HepG2 (cell line): ENCODE measurements at regions not wholly inside any gene's neighbourhood (a gene's known extent, or its start where the extent isn't known, plus 50 kb on each side); places are given as distances from the start of the nearest gene placed in this dataset.

Source experiments
- ATAC-seq: fragments of 200-7000 bp; cut with Tn5 transposase; 3 replicates; pipeline ENCODE4 v1.9.1; 2020; ENCODE audit warnings: mild to moderate bottlenecking, moderate library complexity
- BruUV-seq: library from RNA; stranded (reverse); fragments of 400-500 nt; replicated peaks from 2 replicates; lab custom pipeline; 2021; lab: Mats Ljungman, UMichigan
- CTCF ChIA-PET: fragments of 300-600 bp; formaldehyde crosslinking; extraction: SDS; loops from one replicate; lab custom pipeline; 2021; ENCODE audit warnings: low total read pairs, inconsistent platforms, low intra/inter-chr PET ratio; lab: Yijun Ruan, JAX
- POLR2A ChIA-PET: fragments of 350-600 bp; sonication (Branson Sonifier 250); formaldehyde crosslinking; loops from one replicate; lab custom pipeline; 2020; ENCODE audit warnings: antibody characterized with exemption, inconsistent platforms; lab: Yijun Ruan, JAX
- DNase-seq: peaks from one replicate; pipeline ENCODE4 v3.0.0-alpha.2; 2015; ENCODE audit warnings: low spot score
- FAIRE-seq: peaks from 3 replicates; lab custom pipeline; 2011; peaks lifted over from hg19 to GRCh38; lab: Jason Lieb, UNC
- H2AFZ ChIP-seq: one replicate; pipeline ENCODE4 v1.6.1; 2011; ENCODE audit warnings: low read length, inconsistent platforms
- H3K27ac ChIP-seq: fragments of 300-600 bp; 3 replicates; pipeline ENCODE4 v1.8.0; 2011; ENCODE audit warnings: mixed run types, mild to moderate bottlenecking, mixed read lengths, low read length, inconsistent platforms; ENCODE audit not compliant: insufficient read depth; ENCODE audit errors: extremely low read length
- H3K27me3 ChIP-seq, 2 experiments: fragments of 200-600 bp in 1 of 2; 2 replicates in 1 of 2; 3 replicates in 1 of 2; pipeline versions ENCODE4 v1.6.0 to v1.8.0; 2011; ENCODE audit warnings: low read length in 2 of 2, mild to moderate bottlenecking in 2 of 2, moderate library complexity in 2 of 2, inconsistent platforms in 1 of 2; ENCODE audit not compliant: insufficient read depth in 2 of 2, control insufficient read depth in 1 of 2
- H3K36me3 ChIP-seq, 2 experiments: fragments of 200-600 bp in 1 of 2; replicated peaks in 1 of 2; 2 replicates in 1 of 2; 3 replicates in 1 of 2; pipeline versions ENCODE4 v1.5.1 to v1.8.0; 2011; ENCODE audit warnings: low read length in 2 of 2, inconsistent platforms in 1 of 2; ENCODE audit not compliant: insufficient read depth in 2 of 2, control insufficient read depth in 1 of 2
- H3K4me1 ChIP-seq: 2 replicates; pipeline ENCODE4 v1.5.1; 2012; ENCODE audit warnings: low read length, inconsistent platforms; ENCODE audit not compliant: insufficient read depth
- H3K4me2 ChIP-seq: 2 replicates; pipeline ENCODE4 v1.6.0; 2011; ENCODE audit warnings: low read depth, low read length, inconsistent platforms
- H3K4me3 ChIP-seq, 3 experiments: fragments of 200-600 bp in 1 of 3; sonication (generic), shearing (Covaris generic) in 1 of 3; replicated peaks in 1 of 3; 2 replicates each; pipeline ENCODE4 v1.5.1; 2011 to 2016; ENCODE audit warnings: low read length in 3 of 3, inconsistent platforms in 2 of 3, low read depth in 2 of 3, mild to moderate bottlenecking in 2 of 3, control low read depth in 1 of 3, mixed read lengths in 1 of 3; ENCODE audit not compliant: insufficient read depth in 1 of 3
- H3K79me2 ChIP-seq: one replicate; pipeline ENCODE4 v1.6.1; 2011; ENCODE audit warnings: low read length, inconsistent platforms; ENCODE audit not compliant: insufficient read depth
- H3K9ac ChIP-seq: 2 replicates; pipeline ENCODE4 v1.6.0; 2011; ENCODE audit warnings: mild to moderate bottlenecking, low read depth, low read length, inconsistent platforms; ENCODE audit not compliant: insufficient read depth
- H3K9me3 ChIP-seq: 2 replicates; pipeline ENCODE4 v1.5.1; 2012; ENCODE audit warnings: mild to moderate bottlenecking, low read length
- H4K20me1 ChIP-seq: 2 replicates; pipeline ENCODE4 v1.6.0; 2011; ENCODE audit warnings: inconsistent platforms, mild to moderate bottlenecking, low read length, moderate library complexity; ENCODE audit not compliant: insufficient read depth
- AGO2 ChIP-seq: fragments of 200-400 bp; formaldehyde crosslinking; optimal IDR thresholded peaks from 2 replicates; pipeline ENCODE3; 2017; ENCODE audit warnings: mild to moderate bottlenecking, low read depth, low read length, moderate library complexity
- CREB1 ChIP-seq, 2 experiments: fragments of 450-650 bp in 1 of 2; IDR thresholded peaks; 2 replicates each; pipeline ENCODE4 v1.6.1; 2016 to 2017; ENCODE audit warnings: control low read depth in 1 of 2, mild to moderate bottlenecking in 1 of 2, missing compliant biosample characterization in 1 of 2, missing genetic modification characterization in 1 of 2
- DMAP1 ChIP-seq: IDR thresholded peaks from 2 replicates; pipeline ENCODE4 v1.6.1; 2016
- HMG20B ChIP-seq: conservative IDR thresholded peaks from 2 replicates; pipeline ENCODE4 v1.6.1; 2016; ENCODE audit warnings: missing genetic modification reagents, missing compliant biosample characterization
- IRF9 ChIP-seq: sonication (generic); formaldehyde crosslinking; IDR thresholded peaks from 2 replicates; pipeline ENCODE4 v1.8.0; 2022; ENCODE audit warnings: missing genetic modification reagents, mild to moderate bottlenecking, borderline replicate concordance
- MBD4 ChIP-seq: IDR thresholded peaks from 2 replicates; pipeline ENCODE4 v1.6.1; 2012; ENCODE audit warnings: low read length, inconsistent platforms, borderline replicate concordance
- NFIB ChIP-seq: sonication (generic); formaldehyde crosslinking; IDR thresholded peaks from 2 replicates; pipeline ENCODE4 v1.9.0; 2021; ENCODE audit warnings: missing genetic modification reagents, mild to moderate bottlenecking, borderline replicate concordance
- NR2F6 ChIP-seq, 2 experiments: IDR thresholded peaks; 2 replicates each; pipeline ENCODE4 v1.6.1; 2016; ENCODE audit warnings: antibody characterized with exemption in 1 of 2, mild to moderate bottlenecking in 1 of 2
- SMAD3 ChIP-seq: sonication (generic); formaldehyde crosslinking; IDR thresholded peaks from 2 replicates; pipeline ENCODE4 v1.4.0; 2020; ENCODE audit warnings: missing genetic modification reagents
- SMYD3 ChIP-seq: sonication (generic); formaldehyde crosslinking; IDR thresholded peaks from 2 replicates; pipeline ENCODE4 v1.8.1; 2023; ENCODE audit warnings: mild to moderate bottlenecking, missing genetic modification reagents
- SYNCRIP ChIP-seq: fragments of 200-400 bp; formaldehyde crosslinking; IDR thresholded peaks from 2 replicates; pipeline ENCODE4 v1.6.1; 2018; ENCODE audit warnings: mild to moderate bottlenecking, low read depth, low read length; ENCODE audit not compliant: insufficient read depth
- TBP ChIP-seq: sonication (generic); formaldehyde crosslinking; IDR thresholded peaks from 2 replicates; pipeline ENCODE4 v1.5.0; 2020; ENCODE audit warnings: missing genetic modification reagents
- XRCC5 ChIP-seq: fragments of 200-400 bp; formaldehyde crosslinking; optimal IDR thresholded peaks from 2 replicates; pipeline ENCODE3; 2017; ENCODE audit warnings: mild to moderate bottlenecking, low read length
- ZMYM2 ChIP-seq: sonication (generic); formaldehyde crosslinking; IDR thresholded peaks from 2 replicates; pipeline ENCODE4 v1.8.0; 2022; ENCODE audit warnings: mild to moderate bottlenecking, missing genetic modification reagents
- ZNF616 ChIP-seq: sonication (generic); formaldehyde crosslinking; IDR thresholded peaks from 2 replicates; pipeline ENCODE4 v1.5.0; 2020; ENCODE audit warnings: low read depth, mild to moderate bottlenecking, missing genetic modification reagents
- ZNF737 ChIP-seq: sonication (generic); formaldehyde crosslinking; IDR thresholded peaks from 2 replicates; pipeline ENCODE4 v1.5.0; 2020; ENCODE audit warnings: missing genetic modification reagents, mild to moderate bottlenecking, borderline replicate concordance
- ZNF768 ChIP-seq: sonication (generic); formaldehyde crosslinking; IDR thresholded peaks from 2 replicates; pipeline ENCODE4 v1.4.0; 2020; ENCODE audit warnings: missing genetic modification reagents
- WGBS: methylation state at CpG from one replicate; pipeline ENCODE4 v1.1.6; 2017; ENCODE audit warnings: low lambda C conversion rate; 5-methylcytosine and 5-hydroxymethylcytosine counted together
- in situ Hi-C: cut with HindIII; loops from 2 replicates; pipeline ENCODE4 v1.10.0; 2017; ENCODE audit warnings: low pct_unique_long_range_greater_than_20kb; ENCODE audit not compliant: extremely low pct_ligation_motif_present
- intact Hi-C: fragments of 100-400 bp; cut with micrococcal nuclease; formaldehyde crosslinking; loops from one replicate; pipeline ENCODE4 v1.10.0; 2022; ENCODE audit not compliant: unreplicated experiment
- TF ChIP-seq, protein P1 (sequence below): sonication (generic); formaldehyde crosslinking; IDR thresholded peaks from 2 replicates; pipeline ENCODE4 v1.4.0; 2020; ENCODE audit warnings: missing genetic modification reagents, borderline replicate concordance
- TF ChIP-seq, protein P2 (sequence below): IDR thresholded peaks from 2 replicates; pipeline ENCODE4 v1.6.1; 2016; ENCODE audit warnings: low read depth, borderline replicate concordance

DNA sequence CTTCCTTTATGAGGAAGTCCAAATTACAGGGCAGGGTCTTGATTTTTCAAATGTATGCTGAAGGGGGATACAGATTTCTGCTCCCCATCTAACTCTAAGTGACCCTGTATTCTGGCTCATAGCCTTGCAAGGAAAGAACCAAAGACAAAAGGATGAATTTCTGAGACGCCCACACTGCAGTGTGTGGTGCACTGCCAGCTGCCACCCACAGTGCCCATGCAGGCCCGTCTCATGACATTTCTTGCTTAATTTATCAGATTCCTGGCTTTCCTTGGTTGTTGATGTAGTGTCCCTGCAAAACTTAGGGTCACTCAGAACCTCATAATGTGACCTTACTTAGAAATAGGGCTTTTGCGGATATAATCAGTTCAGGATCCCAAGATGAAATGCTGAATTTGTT is 68.0 kb downstream of the CBLN4 start:
- no peak for FAIRE-seq
- ChIA-PET POLR2A (no interaction called here), CTCF (no interaction called here)
- DNase-seq = no peak
- Histone ChIP-seq H2AFZ (no peak overlapping the region), H3K9ac (no peak overlapping the region), H4K20me1 (no peaks in the 10 kb centered on the region), H3K27ac (no peak overlapping the region), H3K36me3 (no peaks in the 10 kb centered on the region), H3K27me3 (no peaks in the 10 kb centered on the region), H3K4me1 (no peaks in the 10 kb centered on the region), H3K79me2 (no peaks in the 10 kb centered on the region), H3K4me2 (no peak overlapping the region), H3K9me3 (peaks cover 96% of the 10 kb centered on the region), H3K4me3 (no peak overlapping the region)
- no TSS peak for BruUV-seq
- in situ Hi-C loops (no loop called here), intact Hi-C loops (no loop called here)
- TF ChIP-seq XRCC5 (no peak), SMYD3 (CRISPR knock-in tag) (no peak), HMG20B (CRISPR knock-in tag) (no peak), AGO2 (no peak), SYNCRIP (no peak), IRF9 (CRISPR knock-in tag) (no peak), SMAD3 (CRISPR knock-in tag) (no peak), ZMYM2 (CRISPR knock-in tag) (no peak), ZNF768 (CRISPR knock-in tag) (no peak)
- ATAC-seq = no peak
- WGBS = 56% methylated on average over 3 of the region's 3 CpGs

DNA sequence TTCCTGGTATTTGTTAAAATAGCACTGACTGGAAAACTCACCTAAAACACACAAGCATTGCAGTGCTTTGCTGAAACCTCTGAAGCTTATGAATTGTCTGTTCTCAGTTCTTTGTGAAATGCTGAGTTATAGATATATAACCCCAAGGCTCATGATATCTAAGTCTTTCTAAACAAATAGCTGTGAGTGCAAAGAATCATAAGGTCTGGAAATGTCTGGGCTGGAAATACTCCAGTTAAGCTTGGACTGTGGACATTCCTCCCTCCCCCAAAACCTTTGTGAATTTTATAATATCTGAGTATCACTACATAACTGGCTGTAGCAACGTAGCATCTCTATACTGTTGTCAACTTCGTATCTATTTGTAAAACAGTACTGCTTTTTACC is 69.1 kb downstream of the CBLN4 start:
- no peaks in the 10 kb centered on the region for H4K20me1 ChIP-seq
- CTCF ChIA-PET = no interaction called here
- H3K79me2 ChIP-seq = no peaks in the 10 kb centered on the region
- H3K27ac ChIP-seq = no peak overlapping the region
- BruUV-seq = no TSS peak
- H2AFZ ChIP-seq = no peak overlapping the region
- H3K9ac ChIP-seq = no peak overlapping the region
- FAIRE-seq (no peak), ATAC-seq (no peak), DNase-seq (no peak)
- no peaks in the 10 kb centered on the region for H3K27me3 ChIP-seq
- intact Hi-C loops = no loop called here
- H3K4me3 ChIP-seq = no peak overlapping the region
- in situ Hi-C loops = no loop called here
- no peak overlapping the region for H3K4me2 ChIP-seq
- no peaks in the 10 kb centered on the region for H3K4me1 ChIP-seq
- H3K9me3 ChIP-seq = peaks cover 96% of the 10 kb centered on the region
- WGBS = 2% methylated on average over 2 of the region's 2 CpGs
- no peaks in the 10 kb centered on the region for H3K36me3 ChIP-seq
- POLR2A ChIA-PET = no interaction called here
- TF ChIP-seq ZNF737 (CRISPR knock-in tag) = no peak
- no peak for TF ChIP-seq NFIB (CRISPR knock-in tag)
- no peak for TF ChIP-seq MBD4
- TF ChIP-seq ZNF616 = no peak
- TF ChIP-seq NR2F6 (IDR thresholded peaks at IDR 0.05) = no peak
- no peak for TF ChIP-seq NR2F6 (CRISPR knock-in tag; IDR thresholded peaks at IDR 0.05)
- TF ChIP-seq, protein P1, sequence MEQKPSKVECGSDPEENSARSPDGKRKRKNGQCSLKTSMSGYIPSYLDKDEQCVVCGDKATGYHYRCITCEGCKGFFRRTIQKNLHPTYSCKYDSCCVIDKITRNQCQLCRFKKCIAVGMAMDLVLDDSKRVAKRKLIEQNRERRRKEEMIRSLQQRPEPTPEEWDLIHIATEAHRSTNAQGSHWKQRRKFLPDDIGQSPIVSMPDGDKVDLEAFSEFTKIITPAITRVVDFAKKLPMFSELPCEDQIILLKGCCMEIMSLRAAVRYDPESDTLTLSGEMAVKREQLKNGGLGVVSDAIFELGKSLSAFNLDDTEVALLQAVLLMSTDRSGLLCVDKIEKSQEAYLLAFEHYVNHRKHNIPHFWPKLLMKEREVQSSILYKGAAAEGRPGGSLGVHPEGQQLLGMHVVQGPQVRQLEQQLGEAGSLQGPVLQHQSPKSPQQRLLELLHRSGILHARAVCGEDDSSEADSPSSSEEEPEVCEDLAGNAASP = no peak
- TF ChIP-seq DMAP1 = no peak
- no peak for TF ChIP-seq TBP (CRISPR knock-in tag)
- TF ChIP-seq, protein P2, sequence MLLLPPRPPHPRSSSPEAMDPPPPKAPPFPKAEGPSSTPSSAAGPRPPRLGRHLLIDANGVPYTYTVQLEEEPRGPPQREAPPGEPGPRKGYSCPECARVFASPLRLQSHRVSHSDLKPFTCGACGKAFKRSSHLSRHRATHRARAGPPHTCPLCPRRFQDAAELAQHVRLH = no peak
- TF ChIP-seq CREB1 (IDR thresholded peaks at IDR 0.05) = no peak
- no peak for TF ChIP-seq CREB1 (CRISPR knock-in tag; IDR thresholded peaks at IDR 0.05)
